ENCODE measurements at regions not wholly inside any gene's neighbourhood (a gene's known extent, or its start where the extent isn't known, plus 50 kb on each side); places are given as distances from the start of the nearest gene placed in this dataset.
A peak's percentile ranks its signal among the peaks of the same experiment; 100 is the strongest.

DNA sequence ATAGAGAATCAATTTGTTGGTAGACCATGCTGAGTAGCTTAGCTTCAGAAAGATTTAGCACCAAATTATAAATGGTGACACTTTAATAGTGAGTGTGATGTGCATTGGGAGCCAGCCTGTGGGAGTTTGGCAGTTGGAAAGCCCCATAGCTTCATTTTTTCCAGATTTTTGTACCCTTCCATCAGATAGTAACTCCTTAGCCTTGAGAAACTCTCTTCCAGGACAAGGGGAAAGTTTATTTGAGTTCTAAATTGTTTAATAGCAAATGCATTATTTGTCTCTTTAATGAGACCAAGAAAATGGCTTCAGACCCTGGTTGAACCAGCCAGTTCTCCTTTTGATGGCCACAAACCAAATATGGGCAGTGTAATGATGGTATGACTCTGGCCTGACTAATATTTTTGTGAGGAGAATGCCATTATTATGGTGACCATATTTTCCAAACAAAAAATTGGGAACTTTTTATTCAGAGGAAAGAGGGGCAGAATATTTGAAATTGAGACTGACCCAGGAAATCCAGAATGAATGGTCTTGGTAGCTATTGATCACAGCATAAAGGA lies 49.8 kb downstream of the PLCE1 start:
- no peak for ATAC-seq
- no peak overlapping the region for H3K4me3 ChIP-seq (ENCODE audit: low read length)
- H3K27ac ChIP-seq (ENCODE audit: low read length), result no peak overlapping the region
- intact Hi-C loops (cut with DNase I), result no loop called here
- no peaks in the 10 kb centered on the region for H3K9me3 ChIP-seq (ENCODE audit: control insufficient read depth, low read length)
- no peak for DNase-seq
- H3K4me1 ChIP-seq (ENCODE audit: control insufficient read depth, insufficient read depth, low read length), result peaks cover 1% of the 10 kb centered on the region
- H3K27me3 ChIP-seq (ENCODE audit: control insufficient read depth, insufficient read depth), result no peaks in the 10 kb centered on the region

- ATAC-seq (no peak), DNase-seq (no peak)
- WGBS, result 23% methylated on average over 1 of the region's 1 CpG
- H3K27me3 ChIP-seq (ENCODE audit: control insufficient read depth, insufficient read depth), result no peaks in the 10 kb centered on the region
- peaks cover 1% of the 10 kb centered on the region for H3K4me1 ChIP-seq (ENCODE audit: control insufficient read depth, insufficient read depth, low read length)
- H3K9me3 ChIP-seq (ENCODE audit: control insufficient read depth, low read length), result no peaks in the 10 kb centered on the region
- H3K27ac ChIP-seq (ENCODE audit: low read length), result no peak overlapping the region
- intact Hi-C loops (cut with DNase I), result no loop called here
- no peak overlapping the region for H3K4me3 ChIP-seq (ENCODE audit: low read length)
Observed at GRCh38 chr10:94046098-94046497, 52.4 kb downstream of the PLCE1 start.

- no peak for ATAC-seq
- WGBS, result 67% methylated on average over 3 of the region's 3 CpGs
- Histone ChIP-seq H3K9me3 (ENCODE audit: control insufficient read depth, low read length) (no peaks in the 10 kb centered on the region), H3K4me3 (ENCODE audit: low read length) (no peak overlapping the region), H3K27me3 (ENCODE audit: control insufficient read depth, insufficient read depth) (no peaks in the 10 kb centered on the region), H3K4me1 (ENCODE audit: control insufficient read depth, insufficient read depth, low read length) (peaks cover 1% of the 10 kb centered on the region), H3K27ac (ENCODE audit: low read length) (no peak overlapping the region)
- no peak for DNase-seq
- intact Hi-C loops (cut with DNase I), result no loop called here
Observed at GRCh38 chr10:94047293-94047692, 53.6 kb downstream of the PLCE1 start.

DNA sequence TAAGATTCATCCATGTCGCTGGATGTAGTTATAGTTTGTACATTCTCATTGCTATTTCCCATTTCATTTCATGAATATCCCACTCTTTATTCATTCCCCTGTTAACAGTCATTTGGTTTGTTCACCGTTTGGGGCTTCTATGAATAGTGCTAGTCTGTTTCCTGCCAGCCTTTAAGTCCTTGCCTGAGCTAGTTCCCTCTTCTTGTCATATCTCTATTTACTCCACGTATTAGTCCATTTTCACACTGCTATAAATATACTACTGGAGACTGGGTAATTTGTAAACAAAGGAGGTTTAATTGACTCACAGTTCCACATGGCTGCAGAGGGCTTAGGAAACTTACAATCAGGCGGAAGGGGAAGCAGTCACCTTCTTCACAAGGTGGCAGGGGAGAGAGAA lies 56.2 kb downstream of the PLCE1 start:
- ATAC-seq, result peak in 1 of 2 donors; percentile 68
- DNase-seq, result no peak
- no peak overlapping the region for H3K27ac ChIP-seq (ENCODE audit: low read length)

GRCh38 chr10:94052281-94052680 lies 58.5 kb downstream of the PLCE1 start:
- DNase-seq, result no peak
- Histone ChIP-seq H3K4me1 (ENCODE audit: control insufficient read depth, insufficient read depth, low read length) (no peaks in the 10 kb centered on the region), H3K27ac (ENCODE audit: low read length) (no peak overlapping the region), H3K9me3 (ENCODE audit: control insufficient read depth, low read length) (no peaks in the 10 kb centered on the region), H3K4me3 (ENCODE audit: low read length) (no peak overlapping the region), H3K27me3 (ENCODE audit: control insufficient read depth, insufficient read depth) (no peaks in the 10 kb centered on the region)
- no peak for ATAC-seq
- 88% methylated on average over 1 of the region's 1 CpG for WGBS
- intact Hi-C loops (cut with DNase I), result loop anchor here in 1 of 4 donors (10.0 kb wide), 1 partner anchor 47 kb away; no protein-coding TSS in a partner anchor

More for the DNA sequence above, 56.2 kb downstream of the PLCE1 start:
- no peaks in the 10 kb centered on the region for H3K27me3 ChIP-seq (ENCODE audit: control insufficient read depth, insufficient read depth)
- WGBS, result 47% methylated on average over 4 of the region's 4 CpGs
- H3K9me3 ChIP-seq (ENCODE audit: control insufficient read depth, low read length), result no peaks in the 10 kb centered on the region
- no peak overlapping the region for H3K4me3 ChIP-seq (ENCODE audit: low read length)
- intact Hi-C loops (cut with DNase I), result loop anchor here in 1 of 4 donors (10.0 kb wide), 1 partner anchor 45 kb away; no protein-coding TSS in a partner anchor
- no peaks in the 10 kb centered on the region for H3K4me1 ChIP-seq (ENCODE audit: control insufficient read depth, insufficient read depth, low read length)

DNA sequence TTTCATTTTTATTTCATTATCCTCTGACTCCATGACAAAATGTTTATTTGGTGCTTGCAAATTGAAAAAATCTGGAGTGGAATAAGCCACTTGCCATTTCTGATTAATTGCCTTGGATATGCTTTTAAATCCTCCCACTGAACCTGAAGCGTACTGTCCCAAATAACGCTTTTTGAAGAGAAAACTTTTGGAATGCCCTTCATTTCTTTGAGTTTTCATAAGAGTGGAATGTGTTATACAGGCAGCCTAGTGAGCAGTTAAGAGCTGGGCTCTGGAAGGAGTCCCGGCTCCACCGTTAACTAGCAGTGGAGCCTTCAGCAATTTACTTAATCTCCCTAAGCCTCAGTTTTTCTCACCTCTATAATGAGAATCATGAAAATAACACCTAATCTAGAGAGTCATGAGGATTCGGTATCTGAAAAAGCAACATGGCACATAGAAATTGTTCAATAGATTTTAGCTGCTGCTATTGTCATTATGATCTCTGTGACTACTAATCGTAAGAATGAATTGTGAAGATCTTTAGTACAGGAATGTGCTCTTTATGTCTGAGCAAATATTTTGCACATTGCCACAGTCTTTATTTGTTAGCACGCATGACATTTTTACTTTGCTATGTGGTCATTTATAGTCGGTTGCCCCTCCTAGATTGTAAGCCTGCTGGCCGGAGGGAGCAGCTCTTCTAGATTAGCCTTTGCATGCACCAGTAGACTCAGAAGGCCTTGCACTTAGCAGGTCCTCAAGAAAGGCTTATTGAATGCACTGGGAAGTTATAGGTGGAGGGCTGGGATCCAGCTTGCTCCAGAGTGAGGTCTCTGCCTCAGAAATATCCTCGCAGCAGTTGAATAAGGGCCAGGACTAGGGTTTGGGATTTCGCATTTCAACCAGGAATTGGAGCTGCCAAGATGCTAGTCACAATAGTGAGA lies 59.4 kb downstream of the PLCE1 start:
- Histone ChIP-seq H3K27me3 (ENCODE audit: control insufficient read depth, insufficient read depth) (no peaks in the 10 kb centered on the region), H3K27ac (ENCODE audit: low read length) (no peak overlapping the region), H3K9me3 (ENCODE audit: control insufficient read depth, low read length) (no peaks in the 10 kb centered on the region), H3K4me3 (ENCODE audit: low read length) (no peak overlapping the region), H3K4me1 (ENCODE audit: control insufficient read depth, insufficient read depth, low read length) (no peaks in the 10 kb centered on the region)
- peak in 1 of 3 donors; percentile 45 for DNase-seq
- 58% methylated on average over 11 of the region's 11 CpGs for WGBS
- intact Hi-C loops (cut with DNase I), result loop anchor here in 1 of 4 donors (10.0 kb wide), 1 partner anchor 48 kb away; no protein-coding TSS in a partner anchor
- peak; percentile 38 to 39 for ATAC-seq

- no peaks in the 10 kb centered on the region for H3K9me3 ChIP-seq (ENCODE audit: control insufficient read depth, low read length)
- no peaks in the 10 kb centered on the region for H3K4me1 ChIP-seq (ENCODE audit: control insufficient read depth, insufficient read depth, low read length)
- H3K4me3 ChIP-seq (ENCODE audit: low read length), result no peak overlapping the region
- intact Hi-C loops (cut with DNase I), result loop anchor here in 1 of 4 donors (10.0 kb wide), 1 partner anchor 55 kb away; no protein-coding TSS in a partner anchor
- no peak overlapping the region for H3K27ac ChIP-seq (ENCODE audit: low read length)
- WGBS, result 90% methylated on average over 3 of the region's 3 CpGs
- ATAC-seq (no peak), DNase-seq (no peak)
- no peaks in the 10 kb centered on the region for H3K27me3 ChIP-seq (ENCODE audit: control insufficient read depth, insufficient read depth)
Observed at GRCh38 chr10:94059178-94059883, 65.6 kb downstream of the PLCE1 start.

DNA sequence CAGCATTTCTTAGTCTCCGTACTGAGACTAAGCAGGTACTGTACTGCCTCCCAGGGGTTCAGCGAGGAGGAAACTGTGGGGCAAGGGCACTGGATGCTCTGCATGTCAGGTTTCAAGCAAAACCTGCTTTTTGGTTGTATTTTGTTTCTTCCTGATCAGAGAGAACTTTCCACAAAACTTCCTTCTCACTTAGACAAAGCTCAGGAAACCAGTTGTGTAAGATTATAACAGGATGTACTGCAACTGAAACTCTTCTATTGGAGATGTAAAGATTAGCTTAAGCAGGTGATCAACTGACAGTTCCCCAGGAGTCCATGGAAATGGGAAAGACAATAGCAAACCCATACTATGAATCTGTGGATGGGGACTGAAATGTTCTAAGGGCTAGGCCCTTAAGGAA lies 67.3 kb downstream of the PLCE1 start:
- 92% methylated on average over 2 of the region's 2 CpGs for WGBS
- ATAC-seq, result no peak
- no peaks in the 10 kb centered on the region for H3K27me3 ChIP-seq (ENCODE audit: control insufficient read depth, insufficient read depth)
- DNase-seq, result no peak
- H3K4me3 ChIP-seq (ENCODE audit: low read length), result no peak overlapping the region
- intact Hi-C loops (cut with DNase I), result no loop called here
- H3K27ac ChIP-seq (ENCODE audit: low read length), result no peak overlapping the region
- H3K4me1 ChIP-seq (ENCODE audit: control insufficient read depth, insufficient read depth, low read length), result no peaks in the 10 kb centered on the region
- H3K9me3 ChIP-seq (ENCODE audit: control insufficient read depth, low read length), result no peaks in the 10 kb centered on the region

DNA sequence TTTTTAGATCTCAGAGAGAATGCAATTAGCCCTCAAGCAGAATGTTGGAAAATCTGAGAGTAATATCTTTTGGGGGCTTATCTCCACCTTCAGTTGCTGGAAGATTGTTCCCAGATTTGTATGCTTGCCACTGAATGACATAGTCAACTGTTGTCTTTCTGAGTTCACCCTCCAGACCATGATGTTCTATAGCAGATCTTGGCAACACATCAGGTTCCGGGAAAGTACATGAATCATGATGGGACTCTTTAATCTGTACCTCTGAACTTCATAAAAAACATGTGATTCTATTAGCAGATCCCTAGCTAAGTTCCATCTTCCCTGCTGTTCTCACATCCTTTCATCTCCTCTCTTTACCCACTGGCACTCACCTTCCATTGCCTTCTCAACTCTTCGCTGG lies 68.9 kb downstream of the PLCE1 start:
- intact Hi-C loops (cut with DNase I), result no loop called here
- 87% methylated on average over 2 of the region's 2 CpGs for WGBS
- no peak overlapping the region for H3K4me3 ChIP-seq (ENCODE audit: low read length)
- peaks cover 3% of the 10 kb centered on the region for H3K4me1 ChIP-seq (ENCODE audit: control insufficient read depth, insufficient read depth, low read length)
- ATAC-seq (no peak), DNase-seq (no peak)
- no peaks in the 10 kb centered on the region for H3K27me3 ChIP-seq (ENCODE audit: control insufficient read depth, insufficient read depth)
- no peaks in the 10 kb centered on the region for H3K9me3 ChIP-seq (ENCODE audit: control insufficient read depth, low read length)
- H3K27ac ChIP-seq (ENCODE audit: low read length), result no peak overlapping the region

GRCh38 chr10:94065362-94065761 lies 71.6 kb downstream of the PLCE1 start:
- no peaks in the 10 kb centered on the region for H3K9me3 ChIP-seq (ENCODE audit: control insufficient read depth, low read length)
- intact Hi-C loops (cut with DNase I), result no loop called here
- ATAC-seq (no peak), DNase-seq (no peak)
- 50% methylated on average over 3 of the region's 3 CpGs for WGBS
- no peak overlapping the region for H3K4me3 ChIP-seq (ENCODE audit: low read length)
- H3K4me1 ChIP-seq (ENCODE audit: control insufficient read depth, insufficient read depth, low read length), result peaks cover 3% of the 10 kb centered on the region
- H3K27me3 ChIP-seq (ENCODE audit: control insufficient read depth, insufficient read depth), result no peaks in the 10 kb centered on the region
- H3K27ac ChIP-seq (ENCODE audit: low read length), result no peak overlapping the region

DNA sequence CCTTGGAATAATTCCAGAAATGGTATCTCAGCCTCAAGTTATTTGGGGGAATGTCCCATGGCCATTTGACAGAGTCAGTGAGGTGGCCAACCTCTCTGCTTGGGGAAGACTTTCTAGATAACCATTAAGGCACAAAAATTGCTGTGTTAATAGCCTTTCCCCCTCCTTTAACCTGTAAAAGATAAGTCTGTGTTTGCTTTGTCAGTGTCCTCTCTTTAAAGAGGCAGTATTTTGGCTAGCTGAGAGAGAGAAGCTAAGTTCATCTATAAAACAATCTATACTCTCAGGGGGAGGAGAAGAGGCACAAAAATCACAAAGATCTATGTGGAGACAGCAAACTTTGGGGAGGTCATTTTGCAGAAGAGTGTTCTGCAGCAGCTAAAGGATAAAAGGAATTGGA lies 72.1 kb downstream of the PLCE1 start:
- no peaks in the 10 kb centered on the region for H3K9me3 ChIP-seq (ENCODE audit: control insufficient read depth, low read length)
- DNase-seq, result no peak
- ATAC-seq, result no peak
- no peak overlapping the region for H3K4me3 ChIP-seq (ENCODE audit: low read length)
- no peaks in the 10 kb centered on the region for H3K27me3 ChIP-seq (ENCODE audit: control insufficient read depth, insufficient read depth)
- no peak overlapping the region for H3K27ac ChIP-seq (ENCODE audit: low read length)
- peaks cover 3% of the 10 kb centered on the region for H3K4me1 ChIP-seq (ENCODE audit: control insufficient read depth, insufficient read depth, low read length)
- intact Hi-C loops (cut with DNase I), result no loop called here

Data from right cardiac atrium (tissue), 5 donors.